ENCODE measurements at regions not wholly inside any gene's neighbourhood (a gene's known extent, or its start where the extent isn't known, plus 50 kb on each side); places are given as distances from the start of the nearest gene placed in this dataset.

DNA sequence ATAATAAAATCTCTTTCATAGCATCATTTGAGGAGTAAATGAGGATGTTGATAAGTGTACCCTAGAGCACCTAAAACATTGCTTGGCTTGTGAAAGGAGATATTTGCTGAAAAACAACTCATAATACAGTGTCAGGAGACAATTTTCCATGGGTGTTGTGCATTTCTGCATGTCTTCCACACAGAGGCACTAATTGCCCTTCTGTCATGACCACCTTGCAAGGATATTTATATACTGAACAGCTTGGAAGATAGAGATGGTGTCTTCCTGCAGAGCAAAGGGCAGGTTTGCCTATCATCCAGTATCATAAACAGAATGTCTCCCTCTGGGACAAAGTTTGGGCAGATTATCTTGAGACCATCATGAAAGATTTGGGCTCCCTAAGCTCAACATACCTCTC lies 495.2 kb upstream of the LRRN3 start:
- TF ChIP-seq EP300 (IDR thresholded peaks at IDR 0.05) (no peak), POLR2A (IDR thresholded peaks at IDR 0.05; ENCODE audit: low read depth) (no peak)

Data from esophagus muscularis mucosa (tissue), 2 donors.